Activated CD4-positive, CD25-positive, alpha-beta regulatory T cell treated with anti-CD3 and anti-CD28 coated beads, Interleukin-2, amount 50 U/mL, for 16 hours (primary cell): ENCODE measurements at regions not wholly inside any gene's neighbourhood (a gene's known extent, or its start where the extent isn't known, plus 50 kb on each side); places are given as distances from the start of the nearest gene placed in this dataset.

ENCODE experiments used
- DNase-seq: peaks from one replicate; pipeline ENCODE4 v3.0.0-alpha.2; 2020; ENCODE audit warnings: low read depth, low spot score

DNA sequence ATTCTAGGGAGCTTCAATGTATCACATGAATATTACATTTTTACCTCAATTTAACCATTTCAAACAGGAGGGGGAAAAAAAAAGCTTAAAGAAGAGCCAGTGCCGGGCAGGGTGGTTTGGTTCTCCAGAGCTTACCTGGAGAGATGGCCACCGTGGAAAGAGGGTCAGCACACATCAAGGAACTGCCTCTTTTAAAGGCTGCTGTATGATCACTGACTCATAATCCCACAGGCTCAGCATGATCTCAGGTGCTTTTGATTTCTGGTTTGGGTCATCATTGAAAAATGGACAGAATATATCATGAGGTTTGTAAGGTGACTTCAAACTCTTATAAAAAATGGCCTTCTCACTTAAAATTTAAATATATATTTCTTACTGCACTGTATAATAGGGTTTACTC is 67.5 kb upstream of the MDFIC start:
- DNase-seq, result no peak

DNA sequence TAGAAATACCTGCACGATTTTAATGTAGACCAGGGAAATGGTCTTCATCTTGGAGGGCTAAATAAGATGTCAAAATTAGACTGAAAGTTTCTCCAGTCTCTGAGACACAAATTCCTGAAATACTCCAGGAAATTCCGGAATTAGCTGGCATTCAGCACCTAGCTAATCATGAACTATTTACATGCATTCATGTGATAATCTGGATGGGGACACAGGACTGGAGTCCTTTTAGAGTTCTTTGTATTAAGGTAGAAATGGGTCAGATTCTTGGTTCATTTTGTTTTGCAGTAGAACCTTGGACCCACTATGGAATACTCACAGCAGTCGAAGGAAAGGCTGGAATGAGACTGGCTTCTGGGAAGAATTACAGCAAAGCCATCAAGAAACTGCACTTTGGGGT is 65.3 kb upstream of the MDFIC start:
- no peak for DNase-seq

DNA sequence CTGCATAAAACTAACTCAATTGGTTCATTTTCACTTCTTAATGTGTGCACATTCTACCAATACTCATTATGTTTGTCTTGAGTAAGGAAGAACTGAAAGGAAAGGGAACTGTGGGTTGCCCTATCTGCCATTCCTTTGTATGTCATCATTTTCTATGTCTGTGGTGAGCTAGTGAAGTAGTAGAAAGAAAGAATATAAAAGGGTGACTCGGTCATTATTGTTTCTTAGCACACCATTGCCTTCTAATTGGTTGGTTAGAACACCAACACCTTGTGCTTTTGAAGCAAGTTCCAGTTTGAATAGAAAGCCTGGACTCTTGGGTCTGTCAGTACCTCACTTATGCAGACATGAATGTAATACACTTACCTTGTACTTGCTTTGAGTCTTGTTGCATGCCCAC is 64.3 kb upstream of the MDFIC start:
- DNase-seq, result no peak

DNA sequence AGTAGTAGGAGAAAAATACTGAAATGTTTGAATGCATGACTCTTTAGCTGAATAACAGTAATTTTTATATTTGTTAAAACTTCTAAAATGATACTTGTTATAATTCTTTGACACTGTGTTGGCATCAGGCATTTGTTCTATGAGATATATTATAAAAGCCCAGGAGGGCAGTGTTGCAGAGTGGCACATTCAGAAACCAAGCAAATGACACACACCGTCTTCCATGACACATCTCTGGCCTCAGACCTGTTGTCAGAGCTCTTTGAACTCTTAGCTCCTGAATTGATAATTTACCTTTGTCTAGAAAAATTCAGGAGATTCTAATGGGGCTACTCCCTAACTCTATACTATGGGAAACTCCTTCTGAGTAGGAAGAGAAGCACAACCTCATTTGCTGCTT is 62.4 kb upstream of the MDFIC start:
- DNase-seq, result no peak

DNA sequence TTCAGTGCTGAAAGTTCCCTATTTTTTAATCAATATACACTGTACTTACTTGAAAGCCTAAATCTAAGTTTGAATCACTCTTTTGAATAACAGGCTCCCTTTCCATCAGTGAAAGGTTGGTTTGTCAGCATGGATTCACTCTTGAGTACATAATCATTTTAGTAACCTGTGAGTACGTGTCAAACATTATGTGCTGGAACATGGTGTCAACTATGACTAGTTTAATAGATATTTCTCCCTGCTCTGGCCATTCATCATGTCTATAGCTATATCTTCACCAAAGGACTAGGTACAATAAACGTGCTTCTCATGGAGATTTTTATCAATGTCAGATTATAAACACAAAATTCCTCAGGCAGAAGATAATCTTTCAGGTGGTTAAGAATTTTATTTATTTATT is 61.7 kb upstream of the MDFIC start:
- DNase-seq, result no peak

DNA sequence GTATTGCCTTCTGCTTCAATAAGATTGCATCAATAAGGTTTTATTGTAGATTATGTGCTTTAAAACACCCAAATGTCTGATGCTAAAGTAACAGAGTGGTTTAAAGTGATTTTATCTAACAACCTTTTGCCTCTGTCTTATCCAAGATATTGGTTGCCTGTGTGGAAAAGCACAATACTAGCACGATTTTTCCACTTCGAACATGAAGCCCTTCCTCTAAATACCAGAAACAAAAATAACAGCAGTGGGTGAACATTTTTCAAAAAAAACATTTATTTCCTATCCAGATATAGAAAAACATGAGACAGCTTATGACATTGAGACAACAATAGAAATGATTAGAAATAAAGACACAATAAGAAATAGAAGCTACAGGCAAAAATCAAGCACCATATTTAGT is 59.5 kb upstream of the MDFIC start:
- no peak for DNase-seq

DNA sequence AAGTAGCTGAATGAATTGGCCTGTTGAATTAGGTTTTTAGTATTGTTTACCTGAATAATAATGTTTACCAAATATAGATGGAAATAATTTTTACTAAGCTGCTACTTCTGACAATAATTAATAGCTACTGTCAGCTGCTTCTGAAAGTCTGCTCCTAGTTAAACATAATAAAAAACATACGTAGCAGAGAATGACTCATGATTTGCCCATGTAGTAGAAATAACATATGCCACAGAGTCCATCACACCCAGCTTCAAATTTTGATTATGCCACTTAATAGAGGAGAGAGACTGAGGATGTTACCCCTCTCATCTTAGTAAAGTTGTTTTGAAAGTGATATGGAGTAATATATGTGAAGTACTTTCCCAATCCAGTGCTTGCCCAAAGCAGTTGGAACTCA is 57.6 kb upstream of the MDFIC start:
- no peak for DNase-seq

DNA sequence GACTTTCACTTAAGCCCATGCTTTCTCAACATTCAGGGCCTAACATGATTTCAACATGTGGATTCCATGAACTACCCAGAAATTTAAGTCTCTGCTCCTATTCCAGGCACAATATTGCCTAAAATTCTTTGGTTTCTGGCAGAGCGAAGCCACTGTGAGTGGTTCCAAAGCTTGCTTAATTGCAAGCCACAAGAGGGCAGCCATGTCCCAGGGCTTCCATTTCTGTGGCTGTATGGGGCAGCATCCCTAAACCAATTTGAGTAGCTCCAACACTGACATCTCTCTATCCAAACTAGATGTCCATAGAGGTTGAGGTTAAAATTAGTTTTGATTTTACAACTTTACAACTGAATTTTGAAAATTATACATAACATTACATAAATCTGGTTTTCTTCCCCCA is 56.3 kb upstream of the MDFIC start:
- DNase-seq, result peak; percentile 28
